OCI-LY7 (cell line): ENCODE measurements at regions not wholly inside any gene's neighbourhood (a gene's known extent, or its start where the extent isn't known, plus 50 kb on each side); places are given as distances from the start of the nearest gene placed in this dataset.

Experiments used
- EZH2phosphoT487 ChIP-seq: fragments of 200-600 bp; sonication (generic); IDR thresholded peaks from 2 replicates; pipeline ENCODE4 v1.6.1; 2018; ENCODE audit warnings: low read depth, borderline replicate concordance, mild to moderate bottlenecking, mixed run types, antibody characterized with exemption, low read length, moderate library complexity, mixed read lengths
- TF ChIP-seq, protein P1 (sequence below): fragments of 200-600 bp; sonication (generic); conservative IDR thresholded peaks from 2 replicates; pipeline ENCODE4 v1.5.1; 2014; ENCODE audit warnings: mild to moderate bottlenecking, antibody characterized with exemption, low read length, moderate library complexity, mixed read lengths

DNA sequence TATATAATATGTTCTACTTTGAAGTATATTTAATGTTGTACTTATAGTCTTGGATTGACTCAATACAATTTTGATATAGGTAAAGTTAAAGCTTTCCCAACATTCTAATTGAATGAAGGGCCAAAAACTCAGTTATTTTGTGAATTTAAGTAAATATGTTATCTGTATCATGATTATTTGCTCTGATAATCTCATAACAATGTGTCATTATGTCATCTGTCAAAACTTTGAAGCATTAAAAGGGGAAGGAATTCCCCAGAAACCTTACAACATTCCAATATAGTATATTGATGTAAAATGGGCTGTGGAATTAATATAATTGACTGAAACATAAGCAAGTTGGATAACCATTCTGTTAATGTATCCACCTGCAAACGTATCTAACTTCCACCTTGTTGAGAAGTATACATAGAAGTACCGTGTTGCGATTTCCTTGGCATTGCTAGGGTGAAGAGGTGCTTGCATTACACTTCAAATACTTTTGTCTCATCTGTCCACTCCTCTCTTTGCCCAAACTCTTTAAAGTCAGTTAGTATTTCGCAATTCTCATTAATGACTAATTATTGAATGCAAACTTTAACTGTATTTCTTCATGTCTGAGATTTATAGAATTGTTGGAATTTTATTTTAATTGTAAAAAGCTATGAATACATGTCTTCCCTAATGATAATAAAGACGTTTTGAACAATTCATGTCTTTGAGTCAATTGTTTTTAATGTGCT, 1982.1 kb upstream of the ADGRL3 start:
- TF ChIP-seq, protein P1, sequence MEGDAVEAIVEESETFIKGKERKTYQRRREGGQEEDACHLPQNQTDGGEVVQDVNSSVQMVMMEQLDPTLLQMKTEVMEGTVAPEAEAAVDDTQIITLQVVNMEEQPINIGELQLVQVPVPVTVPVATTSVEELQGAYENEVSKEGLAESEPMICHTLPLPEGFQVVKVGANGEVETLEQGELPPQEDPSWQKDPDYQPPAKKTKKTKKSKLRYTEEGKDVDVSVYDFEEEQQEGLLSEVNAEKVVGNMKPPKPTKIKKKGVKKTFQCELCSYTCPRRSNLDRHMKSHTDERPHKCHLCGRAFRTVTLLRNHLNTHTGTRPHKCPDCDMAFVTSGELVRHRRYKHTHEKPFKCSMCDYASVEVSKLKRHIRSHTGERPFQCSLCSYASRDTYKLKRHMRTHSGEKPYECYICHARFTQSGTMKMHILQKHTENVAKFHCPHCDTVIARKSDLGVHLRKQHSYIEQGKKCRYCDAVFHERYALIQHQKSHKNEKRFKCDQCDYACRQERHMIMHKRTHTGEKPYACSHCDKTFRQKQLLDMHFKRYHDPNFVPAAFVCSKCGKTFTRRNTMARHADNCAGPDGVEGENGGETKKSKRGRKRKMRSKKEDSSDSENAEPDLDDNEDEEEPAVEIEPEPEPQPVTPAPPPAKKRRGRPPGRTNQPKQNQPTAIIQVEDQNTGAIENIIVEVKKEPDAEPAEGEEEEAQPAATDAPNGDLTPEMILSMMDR = no peak
- TF ChIP-seq EZH2phosphoT487 = no peak
